ENCODE measurements at regions not wholly inside any gene's neighbourhood (a gene's known extent, or its start where the extent isn't known, plus 50 kb on each side); places are given as distances from the start of the nearest gene placed in this dataset.

- H3K27me3 ChIP-seq (ENCODE audit: low read depth), result no peaks in the 10 kb centered on the region
- no peaks in the 10 kb centered on the region for H3K36me3 ChIP-seq (replicated peaks)
- no peaks in the 10 kb centered on the region for H3K9me3 ChIP-seq
- no peak overlapping the region for H3K4me3 ChIP-seq
- in situ Hi-C loops (cut with MboI; ENCODE audit: low sequenced_read_pairs), result no loop called here
- no peaks in the 10 kb centered on the region for H3K4me1 ChIP-seq
- no peak for DNase-seq (ENCODE audit: low spot score in 2 of 2)
Observed at GRCh38 chr6:6505111-6505510, 83.4 kb upstream of the LY86 start.

GRCh38 chr6:6508643-6509042 is 79.9 kb upstream of the LY86 start:
- H3K9me3 ChIP-seq, result no peaks in the 10 kb centered on the region
- no peaks in the 10 kb centered on the region for H3K4me1 ChIP-seq
- H3K4me3 ChIP-seq, result no peak overlapping the region
- H3K27me3 ChIP-seq (ENCODE audit: low read depth), result no peaks in the 10 kb centered on the region
- H3K36me3 ChIP-seq (replicated peaks), result no peaks in the 10 kb centered on the region
- in situ Hi-C loops (cut with MboI; ENCODE audit: low sequenced_read_pairs), result no loop called here
- DNase-seq (ENCODE audit: low spot score in 2 of 2), result no peak

GRCh38 chr6:6509284-6509683 is 79.2 kb upstream of the LY86 start:
- H3K4me1 ChIP-seq, result no peaks in the 10 kb centered on the region
- H3K4me3 ChIP-seq, result no peak overlapping the region
- H3K9me3 ChIP-seq, result no peaks in the 10 kb centered on the region
- no peak for DNase-seq (ENCODE audit: low spot score in 2 of 2)
- in situ Hi-C loops (cut with MboI; ENCODE audit: low sequenced_read_pairs), result no loop called here
- H3K36me3 ChIP-seq (replicated peaks), result no peaks in the 10 kb centered on the region
- no peaks in the 10 kb centered on the region for H3K27me3 ChIP-seq (ENCODE audit: low read depth)

GRCh38 chr6:6512711-6513110 is 75.8 kb upstream of the LY86 start:
- DNase-seq (ENCODE audit: low spot score in 2 of 2), result no peak
- Histone ChIP-seq H3K36me3 (replicated peaks) (no peaks in the 10 kb centered on the region), H3K27me3 (ENCODE audit: low read depth) (no peaks in the 10 kb centered on the region), H3K4me1 (no peaks in the 10 kb centered on the region), H3K4me3 (no peak overlapping the region), H3K9me3 (no peaks in the 10 kb centered on the region)
- in situ Hi-C loops (cut with MboI; ENCODE audit: low sequenced_read_pairs), result no loop called here

- in situ Hi-C loops (cut with MboI; ENCODE audit: low sequenced_read_pairs), result no loop called here
Observed at GRCh38 chr6:6515691-6516607, 72.6 kb upstream of the LY86 start.

GRCh38 chr6:6516666-6517458 is 71.7 kb upstream of the LY86 start:
- Histone ChIP-seq H3K9me3 (no peaks in the 10 kb centered on the region), H3K4me1 (no peaks in the 10 kb centered on the region), H3K27me3 (ENCODE audit: low read depth) (no peaks in the 10 kb centered on the region), H3K36me3 (replicated peaks) (no peaks in the 10 kb centered on the region), H3K4me3 (no peak overlapping the region)
- in situ Hi-C loops (cut with MboI; ENCODE audit: low sequenced_read_pairs), result no loop called here
- no peak for DNase-seq (ENCODE audit: low spot score in 2 of 2)

More at GRCh38 chr6:6515691-6516607, 72.6 kb upstream of the LY86 start:
- Histone ChIP-seq H3K36me3 (replicated peaks) (no peaks in the 10 kb centered on the region), H3K4me1 (no peaks in the 10 kb centered on the region), H3K4me3 (no peak overlapping the region), H3K27me3 (ENCODE audit: low read depth) (no peaks in the 10 kb centered on the region), H3K9me3 (no peaks in the 10 kb centered on the region)
- DNase-seq (ENCODE audit: low spot score in 2 of 2), result no peak

- H3K9me3 ChIP-seq, result no peaks in the 10 kb centered on the region
- no peaks in the 10 kb centered on the region for H3K36me3 ChIP-seq (replicated peaks)
- in situ Hi-C loops (cut with MboI; ENCODE audit: low sequenced_read_pairs), result no loop called here
- no peaks in the 10 kb centered on the region for H3K4me1 ChIP-seq
- H3K4me3 ChIP-seq, result no peak overlapping the region
- no peaks in the 10 kb centered on the region for H3K27me3 ChIP-seq (ENCODE audit: low read depth)
- DNase-seq (ENCODE audit: low spot score in 2 of 2), result no peak
Observed at GRCh38 chr6:6518631-6519427, 69.7 kb upstream of the LY86 start.

GRCh38 chr6:6521961-6522482 is 66.5 kb upstream of the LY86 start:
- DNase-seq (ENCODE audit: low spot score in 2 of 2), result no peak
- no peaks in the 10 kb centered on the region for H3K27me3 ChIP-seq (ENCODE audit: low read depth)
- in situ Hi-C loops (cut with MboI; ENCODE audit: low sequenced_read_pairs), result no loop called here
- H3K36me3 ChIP-seq (replicated peaks), result no peaks in the 10 kb centered on the region
- no peaks in the 10 kb centered on the region for H3K9me3 ChIP-seq
- no peak overlapping the region for H3K4me3 ChIP-seq
- H3K4me1 ChIP-seq, result no peaks in the 10 kb centered on the region

- no peak for DNase-seq (ENCODE audit: low spot score in 2 of 2)
- Histone ChIP-seq H3K4me3 (no peak overlapping the region), H3K36me3 (replicated peaks) (no peaks in the 10 kb centered on the region), H3K4me1 (no peaks in the 10 kb centered on the region), H3K9me3 (no peaks in the 10 kb centered on the region), H3K27me3 (ENCODE audit: low read depth) (no peaks in the 10 kb centered on the region)
- in situ Hi-C loops (cut with MboI; ENCODE audit: low sequenced_read_pairs), result no loop called here
Observed at GRCh38 chr6:6522709-6523108, 65.8 kb upstream of the LY86 start.

- Histone ChIP-seq H3K4me3 (no peak overlapping the region), H3K27me3 (ENCODE audit: low read depth) (no peaks in the 10 kb centered on the region), H3K36me3 (replicated peaks) (no peaks in the 10 kb centered on the region), H3K4me1 (no peaks in the 10 kb centered on the region), H3K9me3 (no peaks in the 10 kb centered on the region)
- DNase-seq (ENCODE audit: low spot score in 2 of 2), result no peak
- in situ Hi-C loops (cut with MboI; ENCODE audit: low sequenced_read_pairs), result loop anchor here (25.0 kb wide), 1 partner anchor 463 kb away; no protein-coding TSS in a partner anchor
Observed at GRCh38 chr6:6524951-6525350, 63.6 kb upstream of the LY86 start.

GRCh38 chr6:6525933-6526332 is 62.6 kb upstream of the LY86 start:
- DNase-seq (ENCODE audit: low spot score in 2 of 2), result no peak
- Histone ChIP-seq H3K4me3 (no peak overlapping the region), H3K27me3 (ENCODE audit: low read depth) (no peaks in the 10 kb centered on the region), H3K9me3 (no peaks in the 10 kb centered on the region), H3K36me3 (replicated peaks) (no peaks in the 10 kb centered on the region), H3K4me1 (no peaks in the 10 kb centered on the region)
- in situ Hi-C loops (cut with MboI; ENCODE audit: low sequenced_read_pairs), result loop anchor here (25.0 kb wide), 1 partner anchor 464 kb away; no protein-coding TSS in a partner anchor

- Histone ChIP-seq H3K4me3 (no peak overlapping the region), H3K36me3 (replicated peaks) (no peaks in the 10 kb centered on the region), H3K9me3 (no peaks in the 10 kb centered on the region), H3K27me3 (ENCODE audit: low read depth) (no peaks in the 10 kb centered on the region), H3K4me1 (no peaks in the 10 kb centered on the region)
- no peak for DNase-seq (ENCODE audit: low spot score in 2 of 2)
- in situ Hi-C loops (cut with MboI; ENCODE audit: low sequenced_read_pairs), result loop anchor here (25.0 kb wide), 1 partner anchor 467 kb away; no protein-coding TSS in a partner anchor
Observed at GRCh38 chr6:6529275-6529674, 59.2 kb upstream of the LY86 start.

- in situ Hi-C loops (cut with MboI; ENCODE audit: low sequenced_read_pairs), result loop anchor here (25.0 kb wide), 1 partner anchor 471 kb away; no protein-coding TSS in a partner anchor
- H3K9me3 ChIP-seq, result no peaks in the 10 kb centered on the region
- H3K27me3 ChIP-seq (ENCODE audit: low read depth), result no peaks in the 10 kb centered on the region
Observed at GRCh38 chr6:6533176-6533575, 55.3 kb upstream of the LY86 start.

More at GRCh38 chr6:6533176-6533575, 55.3 kb upstream of the LY86 start:
- Histone ChIP-seq H3K4me3 (no peak overlapping the region), H3K36me3 (replicated peaks) (no peaks in the 10 kb centered on the region), H3K4me1 (no peaks in the 10 kb centered on the region)
- no peak for DNase-seq (ENCODE audit: low spot score in 2 of 2)
